Skeletal muscle tissue (tissue), 3 donors: ENCODE measurements at regions not wholly inside any gene's neighbourhood (a gene's known extent, or its start where the extent isn't known, plus 50 kb on each side); places are given as distances from the start of the nearest gene placed in this dataset.

ENCODE experiments used
- H3K27ac ChIP-seq: one replicate; pipeline ENCODE4 v1.7.0; 2013; ENCODE audit warnings: mild to moderate bottlenecking, low read depth, low read length, inconsistent platforms
- H3K27me3 ChIP-seq, 3 donors: one replicate each; pipeline ENCODE4 v1.7.0; 2013; ENCODE audit warnings: low read length in 3 of 3; ENCODE audit not compliant: control insufficient read depth in 3 of 3, insufficient read depth in 3 of 3
- H3K36me3 ChIP-seq, 3 donors: one replicate each; pipeline ENCODE4 v1.7.0; 2013; ENCODE audit warnings: low read length in 3 of 3; ENCODE audit not compliant: control insufficient read depth in 3 of 3, insufficient read depth in 3 of 3
- H3K4me1 ChIP-seq, 3 donors: one replicate each; pipeline ENCODE4 v1.7.0; 2013; ENCODE audit warnings: low read length in 3 of 3, mild to moderate bottlenecking in 3 of 3; ENCODE audit not compliant: control insufficient read depth in 3 of 3, insufficient read depth in 3 of 3
- H3K4me3 ChIP-seq, 3 donors: one replicate each; pipeline ENCODE4 v1.7.0; 2013; ENCODE audit warnings: low read length in 3 of 3
- H3K9ac ChIP-seq, 3 donors: one replicate each; pipeline ENCODE4 v1.7.0; 2013; ENCODE audit warnings: low read length in 3 of 3, mild to moderate bottlenecking in 3 of 3, moderate library complexity in 2 of 3, low read depth in 1 of 3
- H3K9me3 ChIP-seq, 3 donors: one replicate each; pipeline ENCODE4 v1.7.0; 2013; ENCODE audit warnings: low read length in 3 of 3; ENCODE audit not compliant: control insufficient read depth in 3 of 3
- donor health status: Osteomylitis.

GRCh38 chr18:65349635-65350034, 401.2 kb upstream of the CDH7 start:
- H3K27me3 ChIP-seq, result no peaks in the 10 kb centered on the region
- H3K4me1 ChIP-seq, result no peaks in the 10 kb centered on the region
- no peak overlapping the region for H3K27ac ChIP-seq
- no peaks in the 10 kb centered on the region for H3K36me3 ChIP-seq
- no peak overlapping the region for H3K9ac ChIP-seq
- H3K4me3 ChIP-seq, result no peak overlapping the region
- H3K9me3 ChIP-seq, result no peaks in the 10 kb centered on the region

- no peak overlapping the region for H3K4me3 ChIP-seq
- H3K9me3 ChIP-seq, result no peaks in the 10 kb centered on the region
- no peak overlapping the region for H3K9ac ChIP-seq
- H3K36me3 ChIP-seq, result no peaks in the 10 kb centered on the region
- H3K27me3 ChIP-seq, result no peaks in the 10 kb centered on the region
- no peak overlapping the region for H3K27ac ChIP-seq
- H3K4me1 ChIP-seq, result no peaks in the 10 kb centered on the region
Observed at GRCh38 chr18:65347446-65347845, 403.4 kb upstream of the CDH7 start.

GRCh38 chr18:65346086-65346485, 404.7 kb upstream of the CDH7 start:
- no peaks in the 10 kb centered on the region for H3K36me3 ChIP-seq
- no peak overlapping the region for H3K4me3 ChIP-seq
- no peaks in the 10 kb centered on the region for H3K9me3 ChIP-seq
- no peaks in the 10 kb centered on the region for H3K27me3 ChIP-seq
- no peak overlapping the region for H3K27ac ChIP-seq
- no peaks in the 10 kb centered on the region for H3K4me1 ChIP-seq
- H3K9ac ChIP-seq, result no peak overlapping the region

GRCh38 chr18:65343571-65343970, 407.2 kb upstream of the CDH7 start:
- Histone ChIP-seq H3K4me3 (no peak overlapping the region), H3K27me3 (no peaks in the 10 kb centered on the region), H3K27ac (no peak overlapping the region), H3K9me3 (no peaks in the 10 kb centered on the region), H3K36me3 (no peaks in the 10 kb centered on the region), H3K9ac (no peak overlapping the region), H3K4me1 (no peaks in the 10 kb centered on the region)

DNA sequence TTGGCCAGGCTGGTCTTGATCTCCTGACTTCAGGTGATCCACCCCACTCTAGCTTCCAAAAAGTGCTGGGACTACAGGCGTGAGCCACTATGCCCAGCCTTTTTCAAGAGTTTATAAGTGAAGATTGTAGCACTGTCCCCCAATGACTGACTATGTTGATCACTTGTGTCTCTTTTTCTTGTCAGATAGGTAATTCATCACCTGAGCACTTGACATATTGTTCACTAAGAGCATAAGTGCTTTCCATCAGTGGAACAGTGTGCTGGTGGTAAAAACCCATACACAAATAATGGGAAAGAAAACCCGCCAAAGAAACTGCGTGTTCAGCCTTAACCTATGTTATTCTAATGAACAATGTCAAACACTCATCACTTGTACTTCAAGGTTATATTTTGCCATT, 414.4 kb upstream of the CDH7 start:
- Histone ChIP-seq H3K4me1 (no peaks in the 10 kb centered on the region), H3K9ac (no peak overlapping the region), H3K4me3 (no peak overlapping the region), H3K36me3 (no peaks in the 10 kb centered on the region), H3K27ac (no peak overlapping the region), H3K27me3 (no peaks in the 10 kb centered on the region), H3K9me3 (no peaks in the 10 kb centered on the region)

DNA sequence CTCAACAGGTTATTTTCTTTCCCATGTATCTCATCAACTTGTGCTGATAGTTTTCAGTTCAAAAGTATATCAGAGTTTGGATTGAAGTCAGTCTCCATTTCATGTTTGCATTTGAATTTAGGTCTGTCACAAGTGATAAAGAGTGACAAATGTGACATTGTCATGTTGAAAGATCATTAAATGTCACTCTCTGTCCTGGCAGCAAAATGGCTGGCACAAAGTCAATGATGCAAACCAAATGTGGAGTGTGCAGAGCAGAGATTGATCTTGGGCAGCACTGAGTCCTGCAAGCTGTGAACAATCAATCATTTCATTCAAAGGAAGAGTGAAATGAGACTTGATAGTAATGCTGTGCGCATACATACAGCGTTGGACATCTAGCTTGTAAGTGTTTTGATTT, 421.8 kb upstream of the CDH7 start:
- Histone ChIP-seq H3K9ac (no peak overlapping the region), H3K4me3 (no peak overlapping the region), H3K4me1 (no peaks in the 10 kb centered on the region), H3K27ac (no peak overlapping the region), H3K27me3 (no peaks in the 10 kb centered on the region), H3K36me3 (no peaks in the 10 kb centered on the region), H3K9me3 (no peaks in the 10 kb centered on the region)

DNA sequence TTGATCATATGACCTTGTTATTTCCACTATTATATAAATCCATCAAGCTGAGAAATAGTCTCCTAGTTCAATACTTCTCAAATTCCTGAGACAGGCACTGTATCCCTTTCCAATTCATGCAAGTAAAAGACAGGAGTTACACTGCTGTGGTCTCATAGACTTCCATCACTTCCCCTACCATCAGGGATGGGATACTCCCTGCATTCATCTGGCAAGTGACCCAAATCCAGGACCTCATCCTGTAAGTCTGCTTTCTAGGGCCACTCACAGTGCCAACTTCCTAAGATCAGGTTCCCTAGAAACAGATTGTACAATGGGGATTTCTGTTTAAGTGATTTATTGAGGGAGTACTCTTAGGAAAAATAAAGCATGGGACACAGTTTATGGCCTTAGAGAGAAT, 424.0 kb upstream of the CDH7 start:
- no peak overlapping the region for H3K4me3 ChIP-seq
- H3K27ac ChIP-seq, result no peak overlapping the region
- no peaks in the 10 kb centered on the region for H3K27me3 ChIP-seq
- no peaks in the 10 kb centered on the region for H3K9me3 ChIP-seq
- H3K9ac ChIP-seq, result no peak overlapping the region
- H3K36me3 ChIP-seq, result no peaks in the 10 kb centered on the region
- no peaks in the 10 kb centered on the region for H3K4me1 ChIP-seq

- H3K4me1 ChIP-seq, result no peaks in the 10 kb centered on the region
- no peak overlapping the region for H3K4me3 ChIP-seq
- H3K27ac ChIP-seq, result no peak overlapping the region
- no peaks in the 10 kb centered on the region for H3K36me3 ChIP-seq
- H3K9ac ChIP-seq, result no peak overlapping the region
- no peaks in the 10 kb centered on the region for H3K9me3 ChIP-seq
- no peaks in the 10 kb centered on the region for H3K27me3 ChIP-seq
Observed at GRCh38 chr18:65322895-65323294, 427.9 kb upstream of the CDH7 start.

DNA sequence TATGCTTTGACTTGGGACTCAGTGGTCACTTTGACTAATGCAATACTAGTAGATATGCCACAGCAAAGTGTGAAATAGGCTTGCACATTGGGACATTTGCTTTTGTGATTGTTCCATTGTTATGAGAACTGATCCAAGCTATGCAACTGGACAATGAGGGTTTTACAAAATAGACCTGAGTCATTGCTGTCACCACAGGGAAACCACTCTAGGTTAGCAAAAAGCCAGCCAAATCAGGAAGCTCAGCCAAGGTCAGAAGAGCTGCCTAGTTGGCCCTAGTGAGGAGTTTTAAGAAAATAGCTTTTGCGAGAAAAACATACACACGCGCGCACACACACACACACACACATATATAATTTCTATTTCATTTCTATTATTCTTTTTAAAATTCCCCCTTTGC, 452.4 kb upstream of the CDH7 start:
- no peak overlapping the region for H3K27ac ChIP-seq
- H3K9me3 ChIP-seq, result no peaks in the 10 kb centered on the region
- H3K36me3 ChIP-seq, result no peaks in the 10 kb centered on the region
- H3K4me3 ChIP-seq, result no peak overlapping the region
- H3K27me3 ChIP-seq, result no peaks in the 10 kb centered on the region
- H3K9ac ChIP-seq, result no peak overlapping the region
- no peaks in the 10 kb centered on the region for H3K4me1 ChIP-seq

DNA sequence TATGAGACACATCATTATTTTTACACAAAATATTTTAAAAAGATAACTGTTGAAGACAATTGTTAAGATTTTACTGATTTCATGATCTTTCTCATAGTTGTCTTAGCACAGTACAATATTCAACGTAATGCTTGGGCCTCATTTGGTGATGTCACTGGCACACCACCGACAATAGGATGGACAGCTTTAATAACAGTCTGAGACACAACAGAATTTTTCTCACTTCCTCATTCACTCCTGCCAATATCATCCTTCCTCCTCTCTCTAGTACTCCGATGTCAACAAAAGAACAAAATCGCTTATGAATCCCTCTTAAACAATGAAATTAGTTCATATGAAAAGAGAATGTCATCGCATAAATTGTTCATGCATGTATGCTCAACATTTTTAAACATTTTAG, 461.9 kb upstream of the CDH7 start:
- Histone ChIP-seq H3K9me3 (no peaks in the 10 kb centered on the region), H3K27me3 (no peaks in the 10 kb centered on the region), H3K9ac (no peak overlapping the region), H3K4me1 (no peaks in the 10 kb centered on the region), H3K36me3 (no peaks in the 10 kb centered on the region), H3K4me3 (no peak overlapping the region), H3K27ac (no peak overlapping the region)

GRCh38 chr18:65287652-65288051, 463.2 kb upstream of the CDH7 start:
- Histone ChIP-seq H3K27me3 (no peaks in the 10 kb centered on the region), H3K36me3 (no peaks in the 10 kb centered on the region)

More at GRCh38 chr18:65287652-65288051, 463.2 kb upstream of the CDH7 start:
- no peak overlapping the region for H3K4me3 ChIP-seq
- no peak overlapping the region for H3K27ac ChIP-seq
- no peaks in the 10 kb centered on the region for H3K9me3 ChIP-seq
- H3K4me1 ChIP-seq, result no peaks in the 10 kb centered on the region
- H3K9ac ChIP-seq, result no peak overlapping the region
